ENCODE measurements at regions not wholly inside any gene's neighbourhood (a gene's known extent, or its start where the extent isn't known, plus 50 kb on each side); places are given as distances from the start of the nearest gene placed in this dataset.

DNA sequence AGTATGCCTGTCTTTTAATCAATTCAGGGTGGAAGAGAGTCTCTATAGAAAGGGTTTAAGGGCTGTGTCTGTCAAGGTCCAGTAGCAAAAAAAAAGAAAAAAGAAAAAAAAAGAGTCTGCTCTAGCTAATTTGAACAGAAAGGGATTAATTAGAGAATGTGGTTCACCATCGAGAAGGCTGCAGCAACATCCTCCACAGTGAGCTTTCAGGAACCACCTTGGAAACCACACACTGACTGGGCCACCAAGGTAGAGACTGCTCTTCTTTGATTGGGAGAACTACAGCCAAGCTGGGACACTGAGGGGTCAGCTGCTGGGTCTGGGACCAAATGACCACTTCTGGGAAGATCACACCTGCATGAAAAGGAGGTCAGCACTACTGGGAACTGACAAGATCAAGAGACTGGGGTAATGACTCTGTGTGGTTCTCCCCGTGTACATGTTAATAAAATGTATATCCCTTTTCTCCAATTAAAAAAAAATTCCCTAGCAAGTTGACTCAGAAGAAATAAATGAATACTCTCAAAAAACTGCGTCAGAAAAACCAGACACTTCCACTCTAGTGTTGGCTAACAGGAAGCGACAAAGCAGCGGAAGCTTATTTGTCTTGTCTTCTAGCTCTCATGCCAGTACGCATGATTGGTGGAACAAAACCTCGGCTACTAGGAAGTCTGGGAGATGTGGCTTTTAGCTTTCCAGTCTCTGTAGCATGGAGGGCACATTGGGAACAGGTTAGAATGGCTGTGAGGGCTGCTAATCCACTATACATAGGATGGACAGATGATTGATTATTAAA, 60.0 kb upstream of the IVNS1ABP start:
- Histone ChIP-seq H2BK20ac (ENCODE audit: low read depth, low read length, poor library complexity, severe bottlenecking) (no peak overlapping the region), H3T11ph (ENCODE audit: low read length) (no peak overlapping the region), H4K20me1 (ENCODE audit: control insufficient read depth, insufficient read depth, insufficient read length) (no peaks in the 10 kb centered on the region), H2BK15ac (ENCODE audit: low read depth, low read length) (no peak overlapping the region), H3K23ac (ENCODE audit: insufficient read length, low read depth, low read length) (no peak overlapping the region), H3K9ac (ENCODE audit: extremely low read depth, insufficient read length, low read length) (no peak overlapping the region), H2BK120ac (ENCODE audit: low read depth, low read length, poor library complexity, severe bottlenecking) (no peak overlapping the region), H4K8ac (replicated peaks; ENCODE audit: insufficient read length, low read depth, low read length) (no peak overlapping the region), H3K14ac (ENCODE audit: insufficient read depth, low read length) (no peak overlapping the region), H3K79me1 (ENCODE audit: insufficient read depth, low read depth, low read length, poor library complexity, severe bottlenecking) (no peaks in the 10 kb centered on the region), H3K18ac (ENCODE audit: insufficient read length, low read depth, low read length) (no peak overlapping the region), H2AK5ac (ENCODE audit: insufficient read length, low read length) (no peak overlapping the region), H3K79me2 (ENCODE audit: insufficient read depth, low read length) (no peaks in the 10 kb centered on the region), H3K27me3 (ENCODE audit: insufficient read depth, low read length) (no peaks in the 10 kb centered on the region), H3K23me2 (ENCODE audit: insufficient read length, low read depth, low read length, poor library complexity, severe bottlenecking) (no peaks in the 10 kb centered on the region), H3K27ac (ENCODE audit: insufficient read length, low read depth, low read length) (no peak overlapping the region), H4K91ac (ENCODE audit: insufficient read length, low read depth, low read length) (no peak overlapping the region), H3K4ac (ENCODE audit: low read depth, low read length) (no peak overlapping the region), H2AFZ (ENCODE audit: low read length) (no peak overlapping the region), H3K4me2 (ENCODE audit: insufficient read depth, insufficient read length, low read length) (no peak overlapping the region), H2BK5ac (ENCODE audit: insufficient read length, low read length) (no peak overlapping the region), H3K4me1 (ENCODE audit: insufficient read depth, low read length) (no peaks in the 10 kb centered on the region), H4K5ac (ENCODE audit: insufficient read length, low read depth, low read length) (no peak overlapping the region), H2BK12ac (ENCODE audit: insufficient read length, low read depth, low read length) (no peak overlapping the region), H3K56ac (ENCODE audit: insufficient read length, low read depth, low read length) (no peak overlapping the region), H3K9me3 (ENCODE audit: control insufficient read depth, low read depth, low read length) (no peaks in the 10 kb centered on the region)
- peaks cover 0 to 6% (median 2%) of the 10 kb centered on the region in 3 experiments; a peak in 3 of 7 replicates for H3K36me3 Mint-ChIP-seq (ENCODE audit: insufficient read depth in 1 of 3, low read depth in 3 of 3)
- no peak overlapping the region for H3K4me3 Mint-ChIP-seq
- peaks cover 15% of the 10 kb centered on the region in 2 experiments for H3K4me1 Mint-ChIP-seq
- H3K9me3 Mint-ChIP-seq, result peaks cover 3 to 4% of the 10 kb centered on the region in 2 experiments; a peak in 3 of 5 replicates
- DNase-seq, result no peak
- TF ChIP-seq, protein P1, sequence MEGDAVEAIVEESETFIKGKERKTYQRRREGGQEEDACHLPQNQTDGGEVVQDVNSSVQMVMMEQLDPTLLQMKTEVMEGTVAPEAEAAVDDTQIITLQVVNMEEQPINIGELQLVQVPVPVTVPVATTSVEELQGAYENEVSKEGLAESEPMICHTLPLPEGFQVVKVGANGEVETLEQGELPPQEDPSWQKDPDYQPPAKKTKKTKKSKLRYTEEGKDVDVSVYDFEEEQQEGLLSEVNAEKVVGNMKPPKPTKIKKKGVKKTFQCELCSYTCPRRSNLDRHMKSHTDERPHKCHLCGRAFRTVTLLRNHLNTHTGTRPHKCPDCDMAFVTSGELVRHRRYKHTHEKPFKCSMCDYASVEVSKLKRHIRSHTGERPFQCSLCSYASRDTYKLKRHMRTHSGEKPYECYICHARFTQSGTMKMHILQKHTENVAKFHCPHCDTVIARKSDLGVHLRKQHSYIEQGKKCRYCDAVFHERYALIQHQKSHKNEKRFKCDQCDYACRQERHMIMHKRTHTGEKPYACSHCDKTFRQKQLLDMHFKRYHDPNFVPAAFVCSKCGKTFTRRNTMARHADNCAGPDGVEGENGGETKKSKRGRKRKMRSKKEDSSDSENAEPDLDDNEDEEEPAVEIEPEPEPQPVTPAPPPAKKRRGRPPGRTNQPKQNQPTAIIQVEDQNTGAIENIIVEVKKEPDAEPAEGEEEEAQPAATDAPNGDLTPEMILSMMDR (conservative IDR thresholded peaks at IDR 0.05), result no peak
- H3K27ac Mint-ChIP-seq, result no peak overlapping the region
- no CpG with 5 or more reads among the region's 7 CpGs for WGBS (ENCODE audit: extremely low coverage, insufficient read length, low lambda C conversion rate)
- H3K27me3 Mint-ChIP-seq (ENCODE audit: low read depth), result no peaks in the 10 kb centered on the region

All from H9 (cell line).